Mucosa of rectum (tissue), 2 donors: ENCODE measurements at regions not wholly inside any gene's neighbourhood (a gene's known extent, or its start where the extent isn't known, plus 50 kb on each side); places are given as distances from the start of the nearest gene placed in this dataset.

Experiments used
- H3K27ac ChIP-seq, 2 donors: one replicate each; pipeline ENCODE4 v1.7.0; 2013; ENCODE audit warnings: inconsistent platforms in 2 of 2, low read depth in 2 of 2, low read length in 2 of 2
- H3K27me3 ChIP-seq, 2 donors: one replicate each; pipeline ENCODE4 v1.7.0; 2013; ENCODE audit warnings: low read length in 2 of 2; ENCODE audit not compliant: control insufficient read depth in 2 of 2, insufficient read depth in 2 of 2
- H3K36me3 ChIP-seq, 2 donors: one replicate each; pipeline ENCODE4 v1.7.0; 2013; ENCODE audit warnings: low read length in 2 of 2; ENCODE audit not compliant: control insufficient read depth in 2 of 2, insufficient read depth in 2 of 2
- H3K4me1 ChIP-seq, 2 donors: one replicate each; pipeline ENCODE4 v1.7.0; 2013; ENCODE audit warnings: low read length in 2 of 2, mild to moderate bottlenecking in 1 of 2; ENCODE audit not compliant: control insufficient read depth in 2 of 2, insufficient read depth in 2 of 2
- H3K4me3 ChIP-seq, 2 donors: one replicate each; pipeline ENCODE4 v1.7.0; 2013; ENCODE audit warnings: low read length in 2 of 2
- H3K9ac ChIP-seq, 2 donors: one replicate each; pipeline ENCODE4 v1.7.0; 2013; ENCODE audit warnings: low read length in 2 of 2, low read depth in 1 of 2, mild to moderate bottlenecking in 1 of 2
- H3K9me3 ChIP-seq, 2 donors: one replicate each; pipeline ENCODE4 v1.7.0; 2013; ENCODE audit warnings: low read length in 2 of 2; ENCODE audit not compliant: control insufficient read depth in 2 of 2
- donor health status: healthy.
- donor health status: Normal muscosa, but diverticular disease.

GRCh38 chr3:31043184-31043819 is 148.8 kb upstream of the GADL1 start:
- Histone ChIP-seq H3K9ac (no peak overlapping the region), H3K27me3 (no peaks in the 10 kb centered on the region), H3K4me1 (no peaks in the 10 kb centered on the region), H3K27ac (no peak overlapping the region), H3K4me3 (no peak overlapping the region), H3K9me3 (no peaks in the 10 kb centered on the region), H3K36me3 (no peaks in the 10 kb centered on the region)

- Histone ChIP-seq H3K27me3 (no peaks in the 10 kb centered on the region), H3K36me3 (no peaks in the 10 kb centered on the region), H3K4me1 (no peaks in the 10 kb centered on the region), H3K9ac (no peak overlapping the region), H3K4me3 (no peak overlapping the region), H3K27ac (no peak overlapping the region), H3K9me3 (no peaks in the 10 kb centered on the region)
Observed at GRCh38 chr3:31047673-31048072, 153.2 kb upstream of the GADL1 start.

- Histone ChIP-seq H3K27ac (no peak overlapping the region), H3K9me3 (no peaks in the 10 kb centered on the region), H3K9ac (no peak overlapping the region)
Observed at GRCh38 chr3:31048143-31048542, 153.7 kb upstream of the GADL1 start.

DNA sequence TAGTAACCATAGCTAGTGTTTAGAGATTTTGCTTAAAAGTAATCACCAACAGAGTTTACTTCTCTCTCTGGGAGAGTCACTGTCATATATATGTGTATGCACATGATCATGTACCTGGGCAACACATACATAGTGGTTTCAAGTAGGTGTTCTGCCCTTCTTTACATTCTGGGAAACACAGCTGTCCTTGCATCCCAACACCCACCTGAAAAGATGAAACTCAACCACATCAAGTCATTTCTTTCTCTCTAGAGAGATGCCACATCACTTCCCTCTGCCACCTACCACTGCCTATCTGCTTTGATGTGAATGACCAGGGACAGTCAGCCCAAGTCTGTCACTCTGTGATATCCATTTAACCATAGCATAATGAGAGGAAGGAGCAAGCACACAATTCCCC is 155.8 kb upstream of the GADL1 start:
- Histone ChIP-seq H3K4me3 (no peak overlapping the region), H3K27me3 (no peaks in the 10 kb centered on the region), H3K36me3 (no peaks in the 10 kb centered on the region), H3K9me3 (no peaks in the 10 kb centered on the region), H3K27ac (no peak overlapping the region), H3K4me1 (no peaks in the 10 kb centered on the region), H3K9ac (no peak overlapping the region)

More at GRCh38 chr3:31048143-31048542, 153.7 kb upstream of the GADL1 start:
- Histone ChIP-seq H3K36me3 (no peaks in the 10 kb centered on the region), H3K27me3 (no peaks in the 10 kb centered on the region), H3K4me3 (no peak overlapping the region), H3K4me1 (no peaks in the 10 kb centered on the region)

- Histone ChIP-seq H3K4me3 (no peak overlapping the region), H3K36me3 (no peaks in the 10 kb centered on the region), H3K4me1 (no peaks in the 10 kb centered on the region), H3K27me3 (no peaks in the 10 kb centered on the region), H3K27ac (no peak overlapping the region), H3K9ac (no peak overlapping the region), H3K9me3 (no peaks in the 10 kb centered on the region)
Observed at GRCh38 chr3:31051226-31051625, 156.8 kb upstream of the GADL1 start.

GRCh38 chr3:31053299-31053698 is 158.8 kb upstream of the GADL1 start:
- no peaks in the 10 kb centered on the region for H3K4me1 ChIP-seq
- no peak overlapping the region for H3K9ac ChIP-seq
- H3K4me3 ChIP-seq: no peak overlapping the region
- no peaks in the 10 kb centered on the region for H3K9me3 ChIP-seq
- H3K36me3 ChIP-seq: no peaks in the 10 kb centered on the region
- H3K27ac ChIP-seq: no peak overlapping the region
- no peaks in the 10 kb centered on the region for H3K27me3 ChIP-seq

DNA sequence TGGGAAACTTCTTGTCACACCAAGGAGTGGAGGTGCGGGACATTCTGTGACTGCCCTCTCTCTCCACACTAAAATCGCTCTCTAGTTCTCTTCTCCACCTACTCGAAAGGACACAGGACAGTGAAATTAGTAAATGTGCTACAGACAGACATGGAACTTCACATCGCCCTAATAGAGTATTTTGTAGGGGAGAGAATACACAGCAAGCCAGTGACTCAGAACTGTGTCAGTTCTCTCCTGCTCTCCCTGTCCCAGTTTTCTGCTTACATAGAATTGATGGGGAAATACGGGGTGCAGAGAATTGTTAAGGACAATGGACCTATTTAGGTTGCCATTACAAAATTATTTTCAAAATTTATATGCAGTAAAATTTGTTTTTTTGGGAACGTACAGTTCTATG is 159.6 kb upstream of the GADL1 start:
- no peak overlapping the region for H3K27ac ChIP-seq
- no peak overlapping the region for H3K4me3 ChIP-seq
- no peaks in the 10 kb centered on the region for H3K27me3 ChIP-seq
- no peaks in the 10 kb centered on the region for H3K36me3 ChIP-seq
- H3K9ac ChIP-seq: no peak overlapping the region
- no peaks in the 10 kb centered on the region for H3K4me1 ChIP-seq
- no peaks in the 10 kb centered on the region for H3K9me3 ChIP-seq

GRCh38 chr3:31055757-31056156 is 161.3 kb upstream of the GADL1 start:
- Histone ChIP-seq H3K27me3 (no peaks in the 10 kb centered on the region), H3K9ac (no peak overlapping the region), H3K27ac (no peak overlapping the region), H3K4me1 (no peaks in the 10 kb centered on the region), H3K9me3 (no peaks in the 10 kb centered on the region), H3K36me3 (no peaks in the 10 kb centered on the region), H3K4me3 (no peak overlapping the region)

- no peak overlapping the region for H3K27ac ChIP-seq
- H3K4me3 ChIP-seq: no peak overlapping the region
- H3K9me3 ChIP-seq: no peaks in the 10 kb centered on the region
- no peaks in the 10 kb centered on the region for H3K4me1 ChIP-seq
- no peaks in the 10 kb centered on the region for H3K36me3 ChIP-seq
- no peak overlapping the region for H3K9ac ChIP-seq
- no peaks in the 10 kb centered on the region for H3K27me3 ChIP-seq
Observed at GRCh38 chr3:31057891-31058290, 163.4 kb upstream of the GADL1 start.

DNA sequence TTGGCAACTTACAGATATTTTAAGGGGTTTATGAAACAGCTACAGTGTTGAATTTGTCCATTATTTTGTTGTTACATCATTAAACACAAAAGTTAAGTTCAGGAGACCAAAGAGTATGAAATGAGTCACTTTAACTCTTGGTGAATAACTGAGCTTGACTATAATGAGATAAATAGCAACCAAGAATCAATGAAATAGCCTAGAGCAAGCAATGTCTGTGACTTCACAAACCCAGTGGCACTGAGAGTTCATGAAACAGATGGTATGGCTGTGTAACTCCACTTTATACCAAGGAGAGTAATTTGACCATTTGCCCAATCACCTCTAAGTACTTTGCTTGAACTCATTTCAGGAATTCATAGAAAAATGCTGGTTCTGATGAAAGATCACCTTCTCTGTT is 169.6 kb upstream of the GADL1 start:
- Histone ChIP-seq H3K36me3 (no peaks in the 10 kb centered on the region), H3K27ac (no peak overlapping the region), H3K27me3 (no peaks in the 10 kb centered on the region), H3K9me3 (no peaks in the 10 kb centered on the region), H3K4me1 (no peaks in the 10 kb centered on the region), H3K9ac (no peak overlapping the region), H3K4me3 (no peak overlapping the region)

- no peaks in the 10 kb centered on the region for H3K27me3 ChIP-seq
- no peaks in the 10 kb centered on the region for H3K4me1 ChIP-seq
- H3K9ac ChIP-seq: no peak overlapping the region
- no peaks in the 10 kb centered on the region for H3K9me3 ChIP-seq
- H3K4me3 ChIP-seq: no peak overlapping the region
- no peaks in the 10 kb centered on the region for H3K36me3 ChIP-seq
- no peak overlapping the region for H3K27ac ChIP-seq
Observed at GRCh38 chr3:31065765-31066164, 171.3 kb upstream of the GADL1 start.
